AG20443 (cell line): ENCODE measurements at regions not wholly inside any gene's neighbourhood (a gene's known extent, or its start where the extent isn't known, plus 50 kb on each side); places are given as distances from the start of the nearest gene placed in this dataset.
"Not testable (repeated sequence)": the region's sequence is repeated elsewhere in the genome, so short reads cannot be mapped to it uniquely, and the experiment has no call there.

ENCODE experiments used
- DNase-seq: peaks from one replicate; pipeline ENCODE4 v3.0.0; 2012; ENCODE audit warnings: low spot score, mixed read lengths

DNA sequence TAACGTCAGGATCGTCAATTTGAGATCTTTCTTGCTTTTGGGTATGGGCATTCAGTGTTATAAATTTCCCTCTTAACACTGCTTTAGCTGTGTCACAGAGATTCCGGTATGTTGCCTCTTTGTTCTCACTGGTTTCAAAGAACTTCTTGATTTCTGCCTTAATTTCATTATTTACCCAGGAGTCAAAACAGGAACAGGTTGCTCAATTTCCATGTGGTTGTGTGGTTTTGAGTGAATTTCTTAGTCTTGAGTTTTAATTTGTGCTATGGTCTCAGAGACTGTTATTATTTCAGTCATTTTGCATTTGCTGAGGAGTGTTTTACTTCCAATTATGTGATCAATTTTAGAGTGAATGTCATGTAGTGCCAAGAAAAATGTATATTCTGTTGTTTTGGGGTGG lies 153.1 kb downstream of the PCDH17 start:
- no peak for DNase-seq

DNA sequence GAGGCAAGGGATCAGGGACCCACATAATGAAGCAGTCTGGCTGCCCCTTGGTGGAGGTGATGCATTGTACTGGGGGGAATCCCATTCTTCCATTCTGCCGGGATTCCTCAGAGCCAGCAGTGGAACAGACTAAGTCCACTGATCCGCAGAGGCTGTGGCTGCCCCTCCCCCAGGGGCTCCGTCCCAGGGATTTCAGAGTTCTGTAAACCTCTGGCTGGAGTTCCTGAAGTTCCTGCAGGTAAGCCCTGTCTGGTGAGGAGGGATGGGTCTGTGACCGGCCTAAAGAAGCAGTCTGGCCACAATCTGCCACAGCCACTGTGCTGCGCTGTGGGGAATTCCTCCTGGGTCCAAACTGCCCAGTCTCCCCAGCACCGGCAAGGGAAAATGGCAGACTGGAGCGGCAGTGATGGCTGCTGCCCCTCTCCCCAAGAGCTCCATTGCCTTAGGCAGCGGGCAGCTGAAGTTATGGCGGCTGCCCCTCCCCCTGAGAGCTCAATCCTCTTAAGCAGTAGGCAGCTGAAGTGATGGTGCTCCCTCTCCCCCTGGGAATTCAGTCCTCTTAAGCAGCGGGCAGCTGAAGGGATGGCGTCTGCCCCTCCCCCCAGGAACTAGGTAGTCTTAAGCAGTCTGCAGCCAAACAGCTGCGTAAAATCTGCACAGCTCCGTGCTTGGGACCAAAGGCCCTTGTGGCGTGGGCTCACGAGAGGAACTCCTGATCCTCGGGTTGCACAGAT lies 155.7 kb downstream of the PCDH17 start:
- DNase-seq: no peak

DNA sequence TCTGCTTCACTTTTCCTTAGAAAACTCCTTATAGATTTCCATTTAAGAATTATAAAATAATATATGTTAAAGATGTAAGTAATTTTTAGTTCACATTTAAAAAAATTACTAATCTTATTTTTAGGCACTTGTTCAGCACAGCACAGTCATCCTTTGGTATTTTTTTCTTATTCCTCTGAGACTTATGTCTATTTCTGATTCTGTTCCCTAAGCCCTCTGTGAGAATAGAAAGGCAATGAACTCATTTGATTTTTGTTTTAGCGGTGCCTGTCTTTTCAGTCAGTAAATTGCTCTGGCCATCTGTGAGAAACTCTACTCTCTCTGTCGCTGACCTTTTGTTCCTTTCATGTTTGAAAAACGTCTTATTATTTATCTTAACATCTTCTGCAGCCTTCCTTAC lies 168.1 kb downstream of the PCDH17 start:
- no peak for DNase-seq

DNA sequence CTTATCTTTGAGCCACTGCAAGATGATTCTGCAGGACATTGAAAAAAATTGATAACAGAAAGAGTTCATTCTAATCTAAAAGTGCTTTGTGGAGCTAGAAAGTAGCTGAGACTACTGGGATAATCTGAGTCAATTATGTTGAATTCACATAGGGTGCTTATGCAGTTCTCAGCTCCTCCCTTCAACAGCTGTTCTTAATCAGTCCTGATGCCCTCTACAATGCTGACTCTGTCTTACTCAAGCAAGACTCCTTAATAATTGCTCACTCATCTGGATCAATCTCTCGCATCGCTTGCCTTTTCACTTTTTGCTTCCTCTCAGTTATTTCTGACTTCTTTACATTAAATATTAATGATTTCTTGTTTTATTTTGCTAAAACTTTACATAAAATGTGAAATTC lies 182.1 kb downstream of the PCDH17 start:
- no peak for DNase-seq

DNA sequence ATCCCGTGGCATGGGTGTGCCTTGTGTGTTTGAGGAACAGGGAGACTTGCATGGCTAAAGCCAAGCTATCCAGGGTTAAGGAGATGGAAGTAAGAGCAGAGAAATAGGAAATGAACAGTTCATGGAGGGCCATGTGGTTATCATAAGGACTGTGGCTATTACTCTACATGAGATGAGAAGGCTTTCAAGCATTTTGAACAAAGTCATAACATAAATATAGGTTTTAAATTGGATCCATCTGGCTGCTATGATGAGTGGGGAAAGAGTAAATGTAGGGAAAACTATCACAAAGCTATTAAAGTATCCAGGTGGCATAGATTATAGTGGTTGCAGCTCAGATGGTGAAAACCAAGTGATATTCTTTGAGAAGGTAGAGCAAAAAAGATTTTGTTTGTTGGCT lies 184.1 kb downstream of the PCDH17 start:
- DNase-seq: no peak

DNA sequence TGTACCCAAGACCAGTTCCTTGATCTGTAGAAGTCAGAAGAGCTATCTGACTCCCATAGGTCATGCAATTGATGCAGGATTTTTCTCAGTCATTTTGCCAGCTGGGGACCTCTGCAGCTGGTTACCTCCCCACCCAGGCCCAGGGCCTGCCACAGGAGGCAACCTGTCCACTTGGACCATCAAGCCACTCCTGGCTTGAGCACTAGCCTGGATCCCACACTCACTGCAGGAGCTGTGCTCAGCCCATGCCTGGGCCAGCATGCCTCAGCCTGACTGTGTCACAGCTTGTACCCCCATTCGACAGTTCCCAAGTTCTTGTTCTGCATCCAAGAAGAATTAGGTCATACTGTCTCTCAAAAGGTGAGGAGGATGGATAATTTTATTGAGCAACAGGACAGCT lies 189.4 kb downstream of the PCDH17 start:
- DNase-seq: no peak

DNA sequence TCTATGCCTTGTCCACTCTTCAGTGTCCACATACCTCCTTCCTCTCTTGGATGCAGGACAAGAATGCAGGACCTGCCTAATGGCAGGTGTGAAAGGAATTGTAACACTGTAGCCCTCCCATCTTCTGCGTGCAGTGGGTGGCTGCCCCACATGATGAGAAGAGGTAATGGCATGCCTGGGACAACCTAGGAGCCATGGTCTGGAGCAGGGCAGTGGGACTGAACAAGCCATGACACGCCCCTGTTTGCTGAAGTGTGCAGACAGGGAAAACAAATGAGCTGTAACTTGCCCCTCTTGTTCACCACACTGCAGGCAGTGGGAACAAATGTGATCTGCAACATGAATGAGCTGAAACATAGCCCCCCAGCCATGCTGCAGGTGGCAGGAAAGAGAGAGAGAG lies 192.2 kb downstream of the PCDH17 start:
- no peak for DNase-seq

DNA sequence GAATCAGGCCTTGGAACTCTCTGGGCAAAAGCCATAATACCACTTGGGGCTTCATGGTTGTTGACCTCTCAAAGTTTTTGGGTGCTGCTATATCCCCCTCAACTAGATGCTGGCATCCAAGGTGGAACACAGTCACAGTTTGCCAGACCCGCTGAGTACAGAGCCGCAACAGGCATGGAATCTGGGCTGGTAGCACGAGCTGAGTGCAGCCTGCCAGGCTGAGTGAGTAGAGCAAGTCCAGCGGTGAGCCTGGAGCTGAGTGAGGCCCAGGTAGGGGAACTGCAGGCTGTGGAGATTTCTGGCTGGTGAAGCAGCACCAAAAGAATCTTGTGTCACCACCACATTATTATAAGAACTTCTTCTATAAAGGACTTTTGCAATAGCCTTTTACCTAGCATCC lies 192.6 kb downstream of the PCDH17 start:
- DNase-seq: no peak

DNA sequence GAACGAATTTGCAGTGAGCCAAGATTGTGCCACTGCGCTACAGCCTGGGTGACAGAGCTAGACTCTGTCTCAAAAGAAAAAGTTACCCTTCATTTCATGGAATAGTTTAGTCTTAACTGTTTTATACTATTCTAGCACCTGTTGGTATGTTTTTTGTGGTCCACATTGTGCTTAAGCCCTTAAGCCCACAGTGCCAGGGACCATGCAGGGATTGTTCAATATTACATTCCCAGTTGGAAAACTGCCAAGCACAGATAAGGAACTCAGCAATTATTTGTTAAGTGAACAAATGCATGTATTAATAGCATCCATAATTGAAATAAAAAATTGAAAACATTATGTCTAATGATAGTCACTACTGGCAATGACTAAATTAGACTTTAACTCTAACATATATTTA lies 193.5 kb downstream of the PCDH17 start:
- no peak for DNase-seq

DNA sequence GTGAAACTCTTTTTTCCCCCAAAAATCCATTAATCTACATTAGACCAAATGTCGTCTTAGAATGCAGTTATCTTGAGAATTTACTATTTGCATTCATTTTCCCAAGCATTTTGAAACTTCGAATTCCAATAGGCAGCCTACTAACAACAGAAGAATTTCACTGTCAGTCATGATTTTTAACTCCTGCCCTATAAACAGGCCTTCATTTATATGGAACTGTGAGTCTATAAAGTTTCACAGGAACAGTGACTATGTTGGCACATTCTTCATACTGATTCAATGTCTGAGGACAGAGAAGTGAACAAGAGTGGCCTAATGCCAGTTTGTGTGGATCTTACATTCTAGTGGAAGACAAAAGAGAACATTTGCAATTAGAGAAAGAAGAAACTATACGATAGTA lies 198.0 kb downstream of the PCDH17 start:
- no peak for DNase-seq

DNA sequence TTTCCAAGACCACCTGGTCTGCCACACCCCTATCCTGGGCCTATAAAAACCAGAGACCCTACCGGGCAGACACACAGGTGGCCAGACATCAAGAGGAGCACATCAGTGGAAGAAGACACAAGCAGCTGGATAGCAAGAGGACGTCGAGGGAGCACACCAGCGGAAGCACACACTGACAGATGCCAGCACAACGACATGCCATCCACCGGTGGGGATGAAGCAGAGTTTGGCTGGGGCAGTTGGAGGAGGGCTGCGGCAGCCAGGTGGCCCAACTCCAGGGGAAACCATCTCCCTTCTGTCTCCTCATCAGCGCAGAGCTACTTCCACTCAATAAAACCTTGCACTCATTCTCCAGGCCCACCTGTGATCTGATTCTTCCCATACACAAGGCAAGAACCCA lies 200.6 kb downstream of the PCDH17 start:
- no peak for DNase-seq

DNA sequence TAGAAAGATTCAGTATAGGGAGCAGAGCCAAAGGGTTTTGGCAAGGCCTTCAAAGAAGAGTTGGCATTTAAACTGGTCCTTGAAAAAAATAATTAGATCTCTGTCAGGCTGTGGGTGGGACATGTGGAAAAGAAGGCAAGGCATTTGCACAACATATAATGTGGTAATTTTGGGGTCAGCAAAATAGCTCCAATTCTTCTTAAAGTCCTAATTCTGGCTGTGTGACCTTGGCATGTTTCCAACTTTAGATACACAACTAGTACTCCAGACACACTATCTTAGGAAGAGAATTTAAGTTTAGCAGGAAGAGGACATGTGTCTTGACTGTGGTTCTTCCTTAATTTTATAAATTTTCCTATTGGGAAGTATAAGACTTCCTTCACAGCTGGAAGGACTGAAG lies 206.3 kb downstream of the PCDH17 start:
- DNase-seq: no peak

DNA sequence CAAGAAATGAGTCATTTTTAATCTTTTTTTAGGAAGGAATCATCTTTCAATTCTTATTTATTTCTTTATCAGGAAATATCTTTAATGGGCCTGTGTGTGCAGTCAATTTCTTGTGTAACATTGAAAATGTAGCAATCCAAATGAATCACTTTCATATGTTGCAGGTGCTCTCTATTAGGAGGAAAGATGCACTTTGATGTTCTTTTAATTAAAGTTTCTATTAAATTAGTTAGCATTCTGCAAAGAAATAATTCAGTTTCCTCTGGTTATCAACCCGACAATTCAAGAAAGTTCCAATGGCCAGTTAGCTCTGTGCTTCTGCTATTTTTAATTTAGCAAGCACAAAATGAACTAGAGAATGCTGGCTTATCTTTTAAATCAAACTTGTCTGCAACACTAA lies 212.0 kb downstream of the PCDH17 start:
- no peak for DNase-seq

DNA sequence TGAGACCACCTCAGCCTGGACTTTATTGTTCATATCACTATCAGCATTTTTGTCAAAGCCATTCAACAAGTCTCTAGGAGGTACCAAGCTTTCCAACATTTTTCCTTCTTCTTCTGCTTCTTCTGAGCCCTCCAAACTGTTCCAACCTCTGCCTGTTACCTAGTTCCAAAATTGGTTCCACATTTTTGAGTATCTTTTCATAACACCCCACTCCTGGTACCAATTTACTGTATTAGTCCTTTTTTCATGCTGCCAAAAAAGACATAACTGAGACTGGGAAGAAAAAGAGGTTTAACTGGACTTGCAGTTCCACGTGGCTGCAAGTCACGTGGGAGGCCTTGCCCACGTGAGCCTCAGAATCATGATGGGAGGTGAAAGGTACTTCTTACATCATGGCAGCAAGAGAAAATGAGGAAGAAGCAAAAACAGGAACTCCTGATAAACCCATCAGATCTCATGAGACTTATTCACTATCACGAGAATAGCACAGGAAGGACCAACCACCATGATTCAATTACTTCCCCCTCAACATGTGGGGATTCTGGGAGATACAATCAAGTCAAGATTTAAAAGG lies 215.1 kb downstream of the PCDH17 start:
- no peak for DNase-seq

DNA sequence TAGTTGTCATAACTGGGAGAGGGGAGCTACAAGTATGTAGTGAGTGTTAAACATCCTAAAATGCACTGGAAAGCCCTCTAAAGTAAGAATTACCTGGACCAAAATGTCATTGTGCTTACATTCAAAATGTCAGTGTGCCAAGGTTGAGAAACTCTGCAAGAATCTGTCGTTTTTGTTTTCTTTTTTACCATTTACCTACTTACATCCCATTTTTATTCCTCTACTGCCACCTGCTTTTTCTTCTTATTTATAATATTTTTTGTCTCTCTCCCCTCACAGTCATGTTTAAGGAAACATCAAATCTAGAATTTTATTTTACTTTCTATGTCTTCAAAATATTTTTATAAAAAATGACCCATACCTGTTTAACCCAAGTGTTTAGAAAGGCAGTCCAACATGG lies 226.4 kb downstream of the PCDH17 start:
- no peak for DNase-seq

DNA sequence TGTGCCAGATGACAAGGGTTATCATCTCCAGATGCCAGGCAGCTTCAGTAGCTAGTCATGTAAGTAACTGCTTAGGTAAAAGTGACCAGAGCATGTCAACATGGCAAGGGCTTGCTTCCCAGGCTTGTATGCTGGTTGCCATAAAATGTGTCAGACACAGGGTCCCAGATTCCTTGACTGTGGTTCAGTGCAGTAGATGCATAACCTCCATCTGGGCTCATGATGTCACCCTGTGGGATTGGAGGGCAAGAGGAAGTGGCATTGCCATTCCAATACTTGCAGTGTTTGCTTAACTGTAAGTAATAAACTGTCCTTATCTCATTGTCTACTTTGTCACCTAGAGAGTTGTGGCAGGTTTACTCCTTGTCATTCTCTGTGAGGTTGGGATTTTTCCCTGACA lies 226.8 kb downstream of the PCDH17 start:
- no peak for DNase-seq

DNA sequence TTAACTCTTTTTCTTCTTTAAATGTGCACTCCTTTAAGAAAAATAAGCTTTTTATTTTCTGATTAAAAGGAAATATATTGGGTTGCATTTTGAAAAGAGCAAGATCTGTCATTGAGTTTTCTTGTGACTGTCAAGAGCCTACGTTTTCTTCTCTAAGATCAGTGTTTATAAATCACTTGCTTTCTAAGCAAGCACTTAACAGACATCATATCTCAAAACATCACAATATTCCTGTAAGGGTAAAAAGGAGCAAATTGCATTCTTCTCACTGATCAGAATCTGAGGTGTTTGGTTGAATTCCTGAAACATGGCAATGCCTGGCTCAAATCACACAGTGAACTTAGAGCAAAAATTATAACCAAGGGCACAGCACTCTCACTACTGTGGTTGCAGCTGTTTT lies 231.3 kb downstream of the PCDH17 start:
- no peak for DNase-seq

DNA sequence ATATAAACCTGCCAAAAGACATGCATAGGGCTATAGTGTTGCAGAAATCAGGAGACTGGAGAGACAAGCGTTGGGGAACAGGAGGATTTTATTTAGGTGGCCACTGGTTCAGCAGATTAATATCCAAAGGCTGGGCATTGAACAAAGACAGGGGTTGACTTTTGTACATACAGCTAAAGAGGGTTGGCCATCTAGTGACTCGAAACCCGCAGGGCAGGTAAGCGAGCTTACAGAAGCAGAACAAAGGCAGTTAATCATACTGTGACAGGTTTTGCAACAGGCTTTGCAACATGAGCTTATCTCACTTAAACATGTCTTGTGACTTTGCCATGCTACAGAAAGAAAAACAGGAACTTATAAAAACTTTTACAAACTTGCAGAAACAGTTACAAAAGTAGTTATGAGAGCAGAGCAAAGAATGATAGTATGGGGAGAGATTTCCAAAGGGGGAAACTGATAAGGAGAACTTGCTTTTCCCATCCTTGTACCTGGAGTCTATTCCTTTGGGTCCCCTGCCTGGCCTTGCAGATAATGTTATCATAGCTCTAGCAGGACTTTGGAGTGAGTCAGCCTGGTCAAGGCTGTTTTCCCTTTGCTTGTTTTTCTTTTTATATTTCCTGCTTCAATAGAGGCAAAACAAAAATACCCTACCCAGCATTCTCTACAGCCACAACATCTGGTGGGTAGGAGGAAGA lies 234.2 kb downstream of the PCDH17 start:
- no peak for DNase-seq

DNA sequence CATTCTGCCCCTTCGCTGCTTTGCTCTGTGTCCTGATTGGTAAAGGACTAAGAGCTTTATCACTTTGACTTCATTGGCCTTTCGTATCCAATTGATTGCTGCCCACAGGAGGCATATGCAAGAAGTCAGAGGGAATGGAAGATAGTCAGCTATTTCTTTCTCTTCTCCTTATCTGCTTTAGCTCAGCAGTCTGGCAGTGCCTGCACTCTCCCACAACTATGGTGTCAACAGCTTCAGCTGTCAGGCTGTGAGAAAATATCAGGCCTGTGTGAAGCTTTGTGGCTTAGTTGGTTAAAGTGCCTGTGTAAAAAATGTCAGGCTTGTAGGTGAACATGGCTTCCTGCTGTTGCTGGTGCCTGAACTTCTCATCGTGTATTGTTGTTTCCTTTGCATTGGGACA lies 243.0 kb downstream of the PCDH17 start:
- DNase-seq: no peak

DNA sequence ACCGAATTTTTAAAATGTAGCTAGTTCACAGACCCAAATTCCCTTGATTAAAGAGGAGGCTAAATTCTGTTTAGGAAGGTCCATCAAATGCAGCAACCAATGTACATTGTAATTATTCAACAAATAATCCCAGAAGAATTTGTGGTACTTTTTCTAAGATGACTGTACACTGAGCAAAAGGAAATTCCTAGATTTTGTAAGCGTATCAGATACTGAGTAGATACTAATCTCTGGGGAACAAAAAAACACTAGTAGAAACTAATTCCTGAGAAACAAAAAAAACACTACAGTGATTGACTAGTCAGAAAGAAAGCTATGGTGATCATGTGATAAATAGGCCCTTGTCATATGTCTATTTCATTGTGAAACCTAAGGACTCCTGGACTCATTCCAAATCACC lies 246.1 kb downstream of the PCDH17 start:
- DNase-seq: no peak

DNA sequence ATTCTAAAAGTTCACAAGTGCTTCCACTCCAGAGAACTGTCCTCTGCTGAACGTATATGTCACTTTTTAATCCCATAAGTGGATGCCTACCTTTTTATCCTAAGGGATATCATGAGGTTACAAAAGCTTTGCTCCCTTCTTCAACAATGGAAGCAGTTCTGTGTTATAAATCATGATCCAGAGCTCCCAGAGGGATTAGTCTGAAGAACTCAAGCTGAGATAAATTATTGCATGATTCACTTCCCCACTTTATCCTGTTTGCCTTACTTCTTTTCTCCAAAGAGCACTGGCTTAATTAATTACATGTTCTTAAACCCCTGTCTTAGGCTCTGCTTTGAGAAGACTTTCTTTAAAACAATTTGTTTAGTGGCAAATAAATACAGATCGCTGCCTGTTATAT lies 246.7 kb downstream of the PCDH17 start:
- DNase-seq: no peak

DNA sequence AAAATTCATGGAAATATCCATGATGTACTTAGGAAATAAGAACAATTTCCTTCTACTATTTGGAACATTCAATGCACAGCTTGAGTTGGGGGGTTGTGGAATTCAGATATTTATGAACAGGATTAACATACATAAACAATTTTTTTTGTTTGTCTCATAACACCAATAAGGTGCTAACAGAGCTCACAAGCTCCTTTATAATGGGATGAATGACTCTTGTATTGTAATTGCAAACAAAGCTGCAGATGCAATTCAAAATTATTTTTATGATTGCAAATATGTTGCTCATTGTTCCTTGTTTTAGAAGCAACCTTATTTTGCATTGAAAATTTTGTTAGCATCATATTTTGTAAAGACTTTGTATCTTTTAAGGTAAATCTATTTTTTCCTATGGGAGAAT lies 265.7 kb downstream of the PCDH17 start:
- no peak for DNase-seq

DNA sequence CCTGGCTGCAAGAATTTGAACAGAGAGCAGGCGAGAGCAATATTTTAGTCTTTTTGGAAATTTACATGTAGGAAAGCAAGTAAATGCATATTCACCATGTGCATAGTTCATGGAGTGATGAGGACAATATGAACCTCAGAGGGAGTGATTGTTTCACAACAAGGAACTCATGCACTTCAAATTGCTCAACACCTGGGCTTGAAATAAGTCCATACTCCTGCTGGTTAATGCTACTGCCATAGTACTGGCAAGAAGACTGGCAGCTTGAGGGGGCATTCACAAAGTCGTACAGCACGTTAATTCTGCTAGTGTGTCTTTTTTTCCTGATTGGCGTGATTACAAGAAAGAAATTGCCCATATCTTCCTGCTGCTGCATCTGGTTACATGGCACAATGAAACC lies 267.6 kb downstream of the PCDH17 start:
- no peak for DNase-seq

DNA sequence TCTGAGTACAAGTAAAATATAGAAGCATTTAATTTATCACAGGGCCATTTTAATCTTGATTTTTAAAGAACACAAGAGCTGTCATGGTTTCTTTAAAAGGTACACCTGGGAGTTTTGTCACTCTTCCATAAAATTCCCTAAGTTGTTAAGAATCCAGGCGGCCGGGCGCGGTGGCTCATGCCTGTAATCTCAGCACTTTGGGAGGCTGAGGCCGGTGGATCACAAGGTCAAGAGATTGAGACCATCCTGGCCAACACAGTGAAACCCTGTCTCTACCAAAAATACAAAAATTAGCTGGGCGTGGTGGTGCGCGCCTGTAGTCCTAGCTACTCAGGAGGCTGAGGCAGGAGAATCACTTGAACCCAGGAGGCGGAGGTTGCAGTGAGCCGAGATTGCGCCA lies 278.3 kb downstream of the PCDH17 start:
- DNase-seq: not testable (repeated sequence)
